ENCODE measurements at regions not wholly inside any gene's neighbourhood (a gene's known extent, or its start where the extent isn't known, plus 50 kb on each side); places are given as distances from the start of the nearest gene placed in this dataset.

GRCh38 chr15:29331071-29331470 lies 61.4 kb upstream of the NSMCE3 start:
- TF ChIP-seq POLR2AphosphoS5 (IDR thresholded peaks at IDR 0.05; ENCODE audit: insufficient read depth in 1 of 2, low read depth in 1 of 2) (no peak), CTCF (IDR thresholded peaks at IDR 0.05) (no peak)

All from vagina (tissue), 2 donors.